ENCODE measurements at regions not wholly inside any gene's neighbourhood (a gene's known extent, or its start where the extent isn't known, plus 50 kb on each side); places are given as distances from the start of the nearest gene placed in this dataset.

GRCh38 chr4:66704243-66704642 is 841.1 kb downstream of the CENPC start:
- H3K27ac ChIP-seq (ENCODE audit: low read depth, low read length) = no peak overlapping the region
- DNase-seq (ENCODE audit: low read depth) (no peak), FAIRE-seq (no peak)
- H3K36me3 ChIP-seq (ENCODE audit: insufficient read depth, low read length) = no peaks in the 10 kb centered on the region
- no peaks in the 10 kb centered on the region for H3K9me3 Mint-ChIP-seq (ENCODE audit: unreplicated experiment)
- no peak overlapping the region for H3K4me3 Mint-ChIP-seq (ENCODE audit: unreplicated experiment)
- H3K4me3 ChIP-seq (ENCODE audit: insufficient read depth, low read depth, low read length) = no peak overlapping the region
- no peaks in the 10 kb centered on the region for H3K4me1 ChIP-seq (ENCODE audit: insufficient read depth, low read length)
- H3K4me2 ChIP-seq (ENCODE audit: low read length) = no peak overlapping the region
- no peaks in the 10 kb centered on the region for H3K4me1 Mint-ChIP-seq (ENCODE audit: low read depth, unreplicated experiment)
- no peaks in the 10 kb centered on the region for H3K27me3 ChIP-seq (ENCODE audit: insufficient read depth, low read length)
- no peaks in the 10 kb centered on the region for H3K27me3 Mint-ChIP-seq (ENCODE audit: low read depth, unreplicated experiment)
- no peaks in the 10 kb centered on the region for H3K79me2 ChIP-seq (ENCODE audit: insufficient read depth, low read length)
- no peaks in the 10 kb centered on the region for H3K9me3 ChIP-seq (ENCODE audit: insufficient read depth, low read depth, low read length)
- H4K20me1 ChIP-seq (ENCODE audit: insufficient read depth, low read length) = no peaks in the 10 kb centered on the region
- H3K9ac ChIP-seq (ENCODE audit: low read length) = no peak overlapping the region
- H2AFZ ChIP-seq (ENCODE audit: low read depth, low read length) = no peak overlapping the region
- TF ChIP-seq EZH2 (IDR thresholded peaks at IDR 0.05; ENCODE audit: insufficient read depth, low read length) = no peak
- TF ChIP-seq, protein P1, sequence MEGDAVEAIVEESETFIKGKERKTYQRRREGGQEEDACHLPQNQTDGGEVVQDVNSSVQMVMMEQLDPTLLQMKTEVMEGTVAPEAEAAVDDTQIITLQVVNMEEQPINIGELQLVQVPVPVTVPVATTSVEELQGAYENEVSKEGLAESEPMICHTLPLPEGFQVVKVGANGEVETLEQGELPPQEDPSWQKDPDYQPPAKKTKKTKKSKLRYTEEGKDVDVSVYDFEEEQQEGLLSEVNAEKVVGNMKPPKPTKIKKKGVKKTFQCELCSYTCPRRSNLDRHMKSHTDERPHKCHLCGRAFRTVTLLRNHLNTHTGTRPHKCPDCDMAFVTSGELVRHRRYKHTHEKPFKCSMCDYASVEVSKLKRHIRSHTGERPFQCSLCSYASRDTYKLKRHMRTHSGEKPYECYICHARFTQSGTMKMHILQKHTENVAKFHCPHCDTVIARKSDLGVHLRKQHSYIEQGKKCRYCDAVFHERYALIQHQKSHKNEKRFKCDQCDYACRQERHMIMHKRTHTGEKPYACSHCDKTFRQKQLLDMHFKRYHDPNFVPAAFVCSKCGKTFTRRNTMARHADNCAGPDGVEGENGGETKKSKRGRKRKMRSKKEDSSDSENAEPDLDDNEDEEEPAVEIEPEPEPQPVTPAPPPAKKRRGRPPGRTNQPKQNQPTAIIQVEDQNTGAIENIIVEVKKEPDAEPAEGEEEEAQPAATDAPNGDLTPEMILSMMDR (IDR thresholded peaks at IDR 0.05; ENCODE audit: insufficient read depth, low read depth, low read length) = no peak
- no peaks in the 10 kb centered on the region for H3K36me3 Mint-ChIP-seq (ENCODE audit: low read depth, unreplicated experiment)
- no peak overlapping the region for H3K27ac Mint-ChIP-seq (ENCODE audit: unreplicated experiment)

GRCh38 chr4:66694739-66695138 is 850.6 kb downstream of the CENPC start:
- Histone ChIP-seq H3K4me2 (ENCODE audit: low read length) (no peak overlapping the region), H3K36me3 (ENCODE audit: insufficient read depth, low read length) (no peaks in the 10 kb centered on the region), H3K79me2 (ENCODE audit: insufficient read depth, low read length) (no peaks in the 10 kb centered on the region), H3K4me3 (ENCODE audit: insufficient read depth, low read depth, low read length) (no peak overlapping the region), H4K20me1 (ENCODE audit: insufficient read depth, low read length) (no peaks in the 10 kb centered on the region), H3K27me3 (ENCODE audit: insufficient read depth, low read length) (no peaks in the 10 kb centered on the region), H3K9ac (ENCODE audit: low read length) (no peak overlapping the region), H3K4me1 (ENCODE audit: insufficient read depth, low read length) (peaks cover 5% of the 10 kb centered on the region), H3K9me3 (ENCODE audit: insufficient read depth, low read depth, low read length) (no peaks in the 10 kb centered on the region), H3K27ac (ENCODE audit: low read depth, low read length) (no peak overlapping the region), H2AFZ (ENCODE audit: low read depth, low read length) (no peak overlapping the region)
- TF ChIP-seq EZH2 (IDR thresholded peaks at IDR 0.05; ENCODE audit: insufficient read depth, low read length) = no peak
- TF ChIP-seq, protein P1 (IDR thresholded peaks at IDR 0.05; ENCODE audit: insufficient read depth, low read depth, low read length) = no peak
- H3K9me3 Mint-ChIP-seq (ENCODE audit: unreplicated experiment) = no peaks in the 10 kb centered on the region
- FAIRE-seq (no peak), DNase-seq (ENCODE audit: low read depth) (no peak)
- H3K4me3 Mint-ChIP-seq (ENCODE audit: unreplicated experiment) = no peak overlapping the region
- H3K4me1 Mint-ChIP-seq (ENCODE audit: low read depth, unreplicated experiment) = peaks cover 7% of the 10 kb centered on the region
- no peaks in the 10 kb centered on the region for H3K27me3 Mint-ChIP-seq (ENCODE audit: low read depth, unreplicated experiment)
- H3K27ac Mint-ChIP-seq (ENCODE audit: unreplicated experiment) = no peak overlapping the region
- H3K36me3 Mint-ChIP-seq (ENCODE audit: low read depth, unreplicated experiment) = no peaks in the 10 kb centered on the region

GRCh38 chr4:66693694-66694093 is 851.6 kb downstream of the CENPC start:
- no peaks in the 10 kb centered on the region for H3K36me3 Mint-ChIP-seq (ENCODE audit: low read depth, unreplicated experiment)
- H3K4me1 Mint-ChIP-seq (ENCODE audit: low read depth, unreplicated experiment) = peaks cover 7% of the 10 kb centered on the region
- peak overlapping the region; percentile 43 for H2AFZ ChIP-seq (ENCODE audit: low read depth, low read length)
- DNase-seq (ENCODE audit: low read depth) (peak; percentile 67), FAIRE-seq (no peak)
- no peak overlapping the region for H3K4me3 Mint-ChIP-seq (ENCODE audit: unreplicated experiment)
- H3K27me3 ChIP-seq (ENCODE audit: insufficient read depth, low read length) = no peaks in the 10 kb centered on the region
- no peaks in the 10 kb centered on the region for H4K20me1 ChIP-seq (ENCODE audit: insufficient read depth, low read length)
- peaks cover 5% of the 10 kb centered on the region for H3K4me1 ChIP-seq (ENCODE audit: insufficient read depth, low read length)
- H3K27ac Mint-ChIP-seq (ENCODE audit: unreplicated experiment) = no peak overlapping the region
- H3K79me2 ChIP-seq (ENCODE audit: insufficient read depth, low read length) = no peaks in the 10 kb centered on the region
- H3K27ac ChIP-seq (ENCODE audit: low read depth, low read length) = no peak overlapping the region
- no peaks in the 10 kb centered on the region for H3K9me3 Mint-ChIP-seq (ENCODE audit: unreplicated experiment)
- H3K4me3 ChIP-seq (ENCODE audit: insufficient read depth, low read depth, low read length) = no peak overlapping the region
- no peak overlapping the region for H3K9ac ChIP-seq (ENCODE audit: low read length)
- TF ChIP-seq, protein P1 (IDR thresholded peaks at IDR 0.05; ENCODE audit: insufficient read depth, low read depth, low read length) = no peak
- H3K36me3 ChIP-seq (ENCODE audit: insufficient read depth, low read length) = no peaks in the 10 kb centered on the region
- no peaks in the 10 kb centered on the region for H3K27me3 Mint-ChIP-seq (ENCODE audit: low read depth, unreplicated experiment)
- peak overlapping the region; percentile 16 for H3K4me2 ChIP-seq (ENCODE audit: low read length)
- no peaks in the 10 kb centered on the region for H3K9me3 ChIP-seq (ENCODE audit: insufficient read depth, low read depth, low read length)

All from astrocyte (in vitro differentiated cells and primary cell).